Esophagus squamous epithelium (tissue), 4 donors: ENCODE measurements at regions not wholly inside any gene's neighbourhood (a gene's known extent, or its start where the extent isn't known, plus 50 kb on each side); places are given as distances from the start of the nearest gene placed in this dataset.

Experiments
- POLR2A ChIP-seq, 4 donors: fragments of 450-650 bp; IDR thresholded peaks; one replicate each; pipeline ENCODE4 v1.6.1; 2017; ENCODE audit warnings: antibody characterized with exemption in 4 of 4, mild to moderate bottlenecking in 4 of 4, moderate library complexity in 3 of 4
- TF ChIP-seq, protein P1 (sequence below), 6 experiments: fragments of 450-650 bp in 4 of 6; fragments of 200-600 bp in 2 of 6; sonication (generic) in 2 of 6; IDR thresholded peaks; one replicate each; pipeline ENCODE4 v1.5.1; 2016 to 2019; ENCODE audit warnings: antibody characterized with exemption in 6 of 6, mild to moderate bottlenecking in 4 of 6, moderate library complexity in 4 of 6

DNA sequence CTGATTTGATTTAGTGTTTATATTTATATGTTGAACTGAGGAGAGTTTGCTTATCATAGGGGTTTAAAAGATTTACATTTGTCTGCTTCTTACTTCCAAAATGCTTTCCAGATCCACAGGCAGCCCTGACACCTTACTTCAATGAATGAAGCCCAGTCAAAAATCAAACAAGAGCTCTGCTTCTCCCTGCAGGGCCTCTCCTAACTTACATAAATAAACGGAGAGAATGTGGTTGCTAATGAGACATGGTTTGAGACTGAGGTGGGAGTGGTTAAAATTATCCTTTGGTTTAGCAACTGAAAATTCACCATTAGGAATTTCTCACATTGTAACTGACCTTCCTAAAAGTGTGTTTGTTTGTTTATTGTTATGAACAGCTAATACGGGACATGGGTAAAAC lies 612.3 kb upstream of the FANCL start:
- no peak for TF ChIP-seq POLR2A (IDR thresholded peaks at IDR 0.05)
- TF ChIP-seq, protein P1, sequence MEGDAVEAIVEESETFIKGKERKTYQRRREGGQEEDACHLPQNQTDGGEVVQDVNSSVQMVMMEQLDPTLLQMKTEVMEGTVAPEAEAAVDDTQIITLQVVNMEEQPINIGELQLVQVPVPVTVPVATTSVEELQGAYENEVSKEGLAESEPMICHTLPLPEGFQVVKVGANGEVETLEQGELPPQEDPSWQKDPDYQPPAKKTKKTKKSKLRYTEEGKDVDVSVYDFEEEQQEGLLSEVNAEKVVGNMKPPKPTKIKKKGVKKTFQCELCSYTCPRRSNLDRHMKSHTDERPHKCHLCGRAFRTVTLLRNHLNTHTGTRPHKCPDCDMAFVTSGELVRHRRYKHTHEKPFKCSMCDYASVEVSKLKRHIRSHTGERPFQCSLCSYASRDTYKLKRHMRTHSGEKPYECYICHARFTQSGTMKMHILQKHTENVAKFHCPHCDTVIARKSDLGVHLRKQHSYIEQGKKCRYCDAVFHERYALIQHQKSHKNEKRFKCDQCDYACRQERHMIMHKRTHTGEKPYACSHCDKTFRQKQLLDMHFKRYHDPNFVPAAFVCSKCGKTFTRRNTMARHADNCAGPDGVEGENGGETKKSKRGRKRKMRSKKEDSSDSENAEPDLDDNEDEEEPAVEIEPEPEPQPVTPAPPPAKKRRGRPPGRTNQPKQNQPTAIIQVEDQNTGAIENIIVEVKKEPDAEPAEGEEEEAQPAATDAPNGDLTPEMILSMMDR (IDR thresholded peaks at IDR 0.05) = no peak
